ENCODE measurements at regions not wholly inside any gene's neighbourhood (a gene's known extent, or its start where the extent isn't known, plus 50 kb on each side); places are given as distances from the start of the nearest gene placed in this dataset.

- TF ChIP-seq POLR2A (IDR thresholded peaks at IDR 0.05) (no peak), CTCF (IDR thresholded peaks at IDR 0.05) (no peak), POLR2AphosphoS5 (IDR thresholded peaks at IDR 0.05; ENCODE audit: insufficient read depth in 1 of 2, low read depth in 1 of 2) (no peak)
Observed at GRCh38 chr11:112759418-112759817, 201.8 kb upstream of the NCAM1 start.

Data from vagina (tissue), 2 donors.